NT2/D1 (cell line): ENCODE measurements at regions not wholly inside any gene's neighbourhood (a gene's known extent, or its start where the extent isn't known, plus 50 kb on each side); places are given as distances from the start of the nearest gene placed in this dataset.

Experiments
- SUZ12 ChIP-seq: IDR thresholded peaks from 2 replicates; pipeline ENCODE4 v1.6.1; 2011; ENCODE audit not compliant: insufficient read length, insufficient read depth; ENCODE audit errors: extremely low read depth
- ZNF274 ChIP-seq: IDR thresholded peaks from 2 replicates; pipeline ENCODE4 v1.6.1; 2011; ENCODE audit warnings: mild to moderate bottlenecking, low read depth, low read length

DNA sequence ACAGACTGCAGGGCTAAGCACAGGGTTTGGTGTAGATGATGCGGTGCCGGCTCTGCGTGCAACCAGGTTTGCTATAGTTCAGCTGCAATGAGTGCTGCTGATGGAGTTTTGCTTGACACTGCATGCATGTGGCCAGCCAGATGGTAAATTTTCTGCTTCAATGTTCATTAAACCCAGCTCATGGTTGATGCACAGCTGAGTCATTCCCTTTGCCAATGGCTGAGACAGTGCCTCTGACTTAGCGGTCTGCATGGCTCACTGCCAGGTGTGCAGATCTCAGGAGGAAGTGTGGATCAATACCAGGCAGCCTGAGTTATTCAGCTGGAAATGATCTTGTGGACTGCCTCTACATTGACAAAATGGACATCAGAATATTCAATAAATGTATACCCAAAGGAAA, 172.7 kb upstream of the ZP4 start:
- TF ChIP-seq ZNF274 (no peak), SUZ12 (no peak)
